Upper lobe of right lung (tissue), 1 donor: ENCODE measurements at regions not wholly inside any gene's neighbourhood (a gene's known extent, or its start where the extent isn't known, plus 50 kb on each side); places are given as distances from the start of the nearest gene placed in this dataset.

Experiments used
- ATAC-seq: fragments of 200-7000 bp; cut with Tn5 transposase; one replicate; pipeline ENCODE4 v1.9.1; 2020; ENCODE audit warnings: mild to moderate bottlenecking, moderate library complexity
- DNase-seq: peaks from one replicate; pipeline ENCODE4 v3.0.0-alpha.2; 2020
- H3K27ac ChIP-seq: fragments of 200-600 bp; one replicate; pipeline ENCODE4 v1.8.0; 2022
- H3K27me3 ChIP-seq: fragments of 200-600 bp; one replicate; pipeline ENCODE4 v1.8.0; 2022; ENCODE audit warnings: mild to moderate bottlenecking
- H3K36me3 ChIP-seq: fragments of 200-600 bp; one replicate; pipeline ENCODE4 v1.8.0; 2022
- H3K4me1 ChIP-seq: fragments of 200-600 bp; one replicate; pipeline ENCODE4 v1.8.0; 2022
- H3K4me3 ChIP-seq: fragments of 200-600 bp; one replicate; pipeline ENCODE4 v1.8.0; 2022; ENCODE audit warnings: mild to moderate bottlenecking
- H3K9me3 ChIP-seq: fragments of 200-600 bp; one replicate; pipeline ENCODE4 v1.8.0; 2022
- CTCF ChIP-seq: fragments of 200-600 bp; IDR thresholded peaks from one replicate; pipeline ENCODE4 v1.8.0; 2022; ENCODE audit warnings: antibody characterized with exemption
- intact Hi-C: fragments of 100-400 bp; cut with DNase I; formaldehyde crosslinking; loops from one replicate; pipeline ENCODE4 v1.11.0; 2022
- donor health status: DM: no; HTN: yes; CAD: no; lungs with severe emphysema.

DNA sequence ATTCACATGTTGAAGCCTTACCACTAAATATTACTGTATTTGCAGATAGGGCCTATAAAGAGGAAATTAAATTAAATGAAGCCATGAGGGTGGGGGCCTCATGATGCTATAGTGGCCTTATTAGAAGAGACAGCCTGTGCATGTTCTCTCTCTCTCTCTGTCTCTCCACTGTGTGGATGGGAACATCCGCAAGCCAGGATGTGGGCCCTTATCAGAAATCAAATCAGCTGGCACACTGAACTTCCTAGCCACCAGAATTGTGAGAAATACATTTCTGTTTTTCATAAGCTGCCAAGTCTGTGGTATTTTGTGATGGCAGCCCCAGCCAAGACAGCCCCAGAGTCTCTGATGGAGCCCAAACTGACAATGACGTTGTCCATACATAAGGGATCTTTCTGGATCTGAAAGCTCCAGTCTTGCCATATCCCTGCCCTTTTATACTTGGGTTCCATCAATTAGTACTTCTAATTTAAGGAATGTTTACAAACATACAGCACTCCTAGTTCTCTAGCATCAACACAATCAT lies 300.5 kb upstream of the ATP10B start:
- Histone ChIP-seq H3K4me1 (no peaks in the 10 kb centered on the region), H3K4me3 (no peak overlapping the region), H3K9me3 (no peaks in the 10 kb centered on the region), H3K36me3 (no peaks in the 10 kb centered on the region), H3K27ac (no peak overlapping the region), H3K27me3 (no peaks in the 10 kb centered on the region)
- no peak for ATAC-seq
- intact Hi-C loops = no loop called here
- no peak for DNase-seq
- no peak for TF ChIP-seq CTCF

- intact Hi-C loops = no loop called here
- no peak for ATAC-seq
- no peaks in the 10 kb centered on the region for H3K4me1 ChIP-seq
- H3K4me3 ChIP-seq = no peak overlapping the region
- no peaks in the 10 kb centered on the region for H3K27me3 ChIP-seq
- H3K27ac ChIP-seq = no peak overlapping the region
- H3K9me3 ChIP-seq = no peaks in the 10 kb centered on the region
- no peak for TF ChIP-seq CTCF
- no peak for DNase-seq
- H3K36me3 ChIP-seq = no peaks in the 10 kb centered on the region
These were observed 298.5 kb upstream of the ATP10B start for GRCh38 chr5:161150441-161150988.

DNA sequence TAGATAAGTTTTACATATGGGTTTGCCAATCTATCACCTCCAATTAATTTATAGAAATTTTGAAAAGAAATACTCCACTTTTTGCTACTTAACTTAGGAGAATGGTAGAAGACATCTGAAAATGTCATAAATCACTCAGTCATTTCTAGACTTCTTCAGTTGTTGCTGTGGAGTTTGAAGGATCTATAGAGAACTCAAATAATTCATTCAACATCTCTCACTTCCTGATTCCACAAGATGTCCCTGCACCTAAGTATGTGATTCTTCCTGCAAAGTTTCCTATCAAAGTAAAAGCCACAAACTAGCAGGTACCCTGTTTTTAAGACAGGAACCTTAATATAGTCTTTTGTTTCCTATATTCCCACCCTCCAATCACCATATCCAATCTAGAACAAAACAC lies 297.1 kb upstream of the ATP10B start:
- Histone ChIP-seq H3K36me3 (no peaks in the 10 kb centered on the region), H3K27me3 (no peaks in the 10 kb centered on the region), H3K4me3 (no peak overlapping the region), H3K9me3 (no peaks in the 10 kb centered on the region), H3K27ac (no peak overlapping the region), H3K4me1 (no peaks in the 10 kb centered on the region)
- no peak for DNase-seq
- intact Hi-C loops = no loop called here
- ATAC-seq = no peak
- TF ChIP-seq CTCF = no peak

DNA sequence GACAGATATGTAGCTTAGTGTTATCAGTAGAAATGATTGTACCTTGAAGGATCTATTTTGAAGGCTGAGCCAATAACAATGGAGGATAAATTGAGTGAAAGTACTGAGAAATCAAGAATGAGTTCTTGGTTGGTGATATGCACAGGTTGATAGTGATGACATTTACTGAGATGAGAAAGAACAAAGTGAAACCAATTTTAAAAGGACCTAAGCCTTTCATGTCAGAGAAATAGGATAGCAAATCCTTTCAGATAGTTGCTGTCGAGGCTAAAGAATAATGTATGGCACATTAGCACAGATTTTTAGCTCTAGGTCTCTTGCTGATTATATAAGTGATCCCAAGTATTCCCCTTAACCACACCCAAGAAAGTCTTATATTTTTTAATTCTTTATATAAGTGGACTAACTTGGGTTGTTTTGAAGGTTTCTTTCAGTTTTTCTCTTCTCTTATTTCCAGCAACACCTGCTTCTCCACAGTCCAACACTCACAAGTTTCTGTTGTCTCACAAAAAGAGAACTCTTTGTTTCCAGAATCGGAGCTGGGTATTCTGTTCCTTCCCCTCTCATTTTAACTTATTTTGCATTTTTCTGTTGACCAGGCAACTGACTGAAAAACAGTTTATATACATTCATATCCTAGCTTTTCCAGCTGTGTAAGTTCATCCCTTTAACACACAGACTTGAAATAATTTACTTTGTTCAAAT lies 286.9 kb upstream of the ATP10B start:
- TF ChIP-seq CTCF = no peak
- no peak for ATAC-seq
- H3K4me1 ChIP-seq = no peaks in the 10 kb centered on the region
- DNase-seq = no peak
- H3K4me3 ChIP-seq = no peak overlapping the region
- no peak overlapping the region for H3K27ac ChIP-seq
- H3K27me3 ChIP-seq = no peaks in the 10 kb centered on the region
- no peaks in the 10 kb centered on the region for H3K36me3 ChIP-seq
- H3K9me3 ChIP-seq = no peaks in the 10 kb centered on the region
- intact Hi-C loops = no loop called here

DNA sequence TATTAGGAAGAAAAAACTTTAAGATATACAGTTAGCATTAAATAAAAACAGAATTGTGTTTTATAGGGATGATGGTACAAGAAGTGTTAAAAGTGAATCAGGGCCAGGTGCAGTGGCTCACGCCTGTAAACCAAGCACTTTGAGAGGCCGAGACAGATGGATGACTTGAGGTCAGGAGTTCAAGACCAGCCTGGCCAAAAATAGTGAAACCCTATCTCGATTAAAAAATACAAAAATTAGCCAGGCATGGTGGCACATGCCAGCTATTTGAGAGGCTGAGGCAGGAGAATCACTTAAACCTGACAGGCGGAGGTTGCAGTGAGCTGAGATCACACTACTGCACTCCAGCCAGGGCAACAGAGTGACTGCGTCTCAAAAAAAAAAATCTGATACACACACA lies 282.9 kb upstream of the ATP10B start:
- intact Hi-C loops = no loop called here
- Histone ChIP-seq H3K9me3 (no peaks in the 10 kb centered on the region), H3K4me1 (no peaks in the 10 kb centered on the region), H3K27me3 (no peaks in the 10 kb centered on the region), H3K27ac (no peak overlapping the region), H3K36me3 (no peaks in the 10 kb centered on the region), H3K4me3 (no peak overlapping the region)
- no peak for ATAC-seq
- no peak for DNase-seq
- no peak for TF ChIP-seq CTCF
